ENCODE measurements at regions not wholly inside any gene's neighbourhood (a gene's known extent, or its start where the extent isn't known, plus 50 kb on each side); places are given as distances from the start of the nearest gene placed in this dataset.
"Not testable (repeated sequence)": the region's sequence is repeated elsewhere in the genome, so short reads cannot be mapped to it uniquely, and the experiment has no call there.

DNA sequence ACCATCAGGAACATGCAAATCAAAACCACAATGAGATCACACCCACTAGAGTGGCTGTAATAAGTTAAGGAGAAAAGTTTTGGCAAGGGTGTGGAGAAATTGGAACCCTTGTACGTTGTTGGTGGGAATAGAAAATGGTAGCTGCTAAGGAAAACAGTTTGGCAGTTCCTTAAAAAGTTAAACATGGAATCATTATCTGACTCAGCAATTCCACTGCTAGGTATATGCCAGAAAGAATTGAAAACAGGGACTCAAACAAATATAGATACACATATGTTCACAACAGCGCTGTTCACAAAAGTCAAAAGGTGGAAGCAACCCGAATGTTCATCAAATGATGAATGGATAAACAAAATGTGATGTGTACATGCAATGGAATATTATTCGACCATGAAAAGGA lies 138.8 kb upstream of the ATP2B2 start:
- TF ChIP-seq, protein P1, sequence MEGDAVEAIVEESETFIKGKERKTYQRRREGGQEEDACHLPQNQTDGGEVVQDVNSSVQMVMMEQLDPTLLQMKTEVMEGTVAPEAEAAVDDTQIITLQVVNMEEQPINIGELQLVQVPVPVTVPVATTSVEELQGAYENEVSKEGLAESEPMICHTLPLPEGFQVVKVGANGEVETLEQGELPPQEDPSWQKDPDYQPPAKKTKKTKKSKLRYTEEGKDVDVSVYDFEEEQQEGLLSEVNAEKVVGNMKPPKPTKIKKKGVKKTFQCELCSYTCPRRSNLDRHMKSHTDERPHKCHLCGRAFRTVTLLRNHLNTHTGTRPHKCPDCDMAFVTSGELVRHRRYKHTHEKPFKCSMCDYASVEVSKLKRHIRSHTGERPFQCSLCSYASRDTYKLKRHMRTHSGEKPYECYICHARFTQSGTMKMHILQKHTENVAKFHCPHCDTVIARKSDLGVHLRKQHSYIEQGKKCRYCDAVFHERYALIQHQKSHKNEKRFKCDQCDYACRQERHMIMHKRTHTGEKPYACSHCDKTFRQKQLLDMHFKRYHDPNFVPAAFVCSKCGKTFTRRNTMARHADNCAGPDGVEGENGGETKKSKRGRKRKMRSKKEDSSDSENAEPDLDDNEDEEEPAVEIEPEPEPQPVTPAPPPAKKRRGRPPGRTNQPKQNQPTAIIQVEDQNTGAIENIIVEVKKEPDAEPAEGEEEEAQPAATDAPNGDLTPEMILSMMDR (IDR thresholded peaks at IDR 0.05) = no peak
- no peak overlapping the region for H3K4me3 ChIP-seq (ENCODE audit: low read depth in 1 of 2, low read length in 1 of 2)
- H3K27me3 ChIP-seq = peaks cover 6% of the 10 kb centered on the region
- H3K36me3 ChIP-seq = no peaks in the 10 kb centered on the region
- no peak overlapping the region for H3K27ac ChIP-seq
- H3K9me3 ChIP-seq = no peaks in the 10 kb centered on the region
- no peaks in the 10 kb centered on the region for H3K4me1 ChIP-seq (ENCODE audit: control insufficient read depth in 1 of 2, insufficient read depth in 1 of 2, low read depth in 1 of 2, low read length in 1 of 2)

DNA sequence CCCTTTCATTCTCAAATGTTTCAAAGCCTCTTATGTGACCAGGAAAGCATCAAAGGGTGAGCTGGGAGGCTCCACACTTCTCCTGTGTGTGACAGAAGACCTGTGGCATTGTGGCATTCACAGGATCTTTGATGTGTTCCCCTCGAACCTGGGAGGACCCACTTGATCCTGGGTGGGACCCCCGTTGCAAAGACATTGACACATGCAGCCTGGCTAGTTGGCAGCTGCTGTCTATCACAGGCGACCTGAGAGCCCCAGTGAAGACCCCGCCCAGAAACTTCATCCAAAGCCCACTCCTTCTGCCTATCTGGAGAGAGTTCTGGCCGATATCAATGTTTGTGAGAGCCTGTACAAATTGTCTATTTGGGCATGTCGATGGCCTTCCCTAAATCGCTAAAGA lies 140.4 kb upstream of the ATP2B2 start:
- Histone ChIP-seq H3K4me3 (ENCODE audit: low read depth in 1 of 2, low read length in 1 of 2) (no peak overlapping the region), H3K36me3 (no peaks in the 10 kb centered on the region), H3K27ac (no peak overlapping the region), H3K4me1 (ENCODE audit: control insufficient read depth in 1 of 2, insufficient read depth in 1 of 2, low read depth in 1 of 2, low read length in 1 of 2) (no peaks in the 10 kb centered on the region), H3K9me3 (no peaks in the 10 kb centered on the region), H3K27me3 (peaks cover 6% of the 10 kb centered on the region)
- TF ChIP-seq, protein P1 (IDR thresholded peaks at IDR 0.05) = no peak

DNA sequence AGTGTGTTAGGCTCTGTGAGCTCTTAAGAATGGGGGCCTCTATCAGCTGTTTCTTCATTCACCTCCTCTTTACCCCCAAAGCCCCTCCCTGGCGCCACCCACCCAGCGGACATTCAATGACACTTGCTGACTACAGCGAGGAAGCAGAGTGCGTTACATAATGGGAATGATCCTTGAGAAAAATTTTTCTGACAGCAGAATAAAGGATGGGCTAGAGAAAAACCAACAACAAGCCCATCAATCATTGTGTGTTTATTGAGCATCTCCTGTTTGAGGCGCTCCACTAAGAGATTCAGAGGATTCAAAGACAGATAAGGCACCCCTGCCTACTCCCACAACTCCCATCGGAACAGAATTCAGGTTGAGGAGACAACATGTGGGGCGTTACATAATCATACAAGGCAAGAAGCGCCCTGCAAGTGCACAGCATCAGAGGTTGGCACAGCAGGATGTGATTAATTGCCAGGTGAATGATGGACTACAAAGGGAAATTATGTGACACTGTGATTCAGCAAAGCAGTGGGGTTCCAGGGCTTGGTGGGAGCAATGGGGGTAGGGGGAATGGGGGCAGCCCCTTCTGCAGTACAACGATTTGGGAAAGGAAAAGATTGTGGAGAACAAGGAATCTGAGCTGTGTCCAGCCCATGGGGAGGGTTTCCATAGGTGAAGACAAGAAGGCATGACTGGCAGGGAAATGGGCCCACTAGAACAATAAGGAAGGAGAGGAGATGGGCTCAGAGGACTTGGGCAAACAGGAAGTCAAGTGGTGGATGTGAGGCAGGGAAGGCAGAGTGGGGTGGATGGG lies 141.3 kb upstream of the ATP2B2 start:
- Histone ChIP-seq H3K27ac (no peak overlapping the region), H3K4me1 (ENCODE audit: control insufficient read depth in 1 of 2, insufficient read depth in 1 of 2, low read depth in 1 of 2, low read length in 1 of 2) (no peaks in the 10 kb centered on the region), H3K27me3 (peaks cover 6% of the 10 kb centered on the region), H3K36me3 (no peaks in the 10 kb centered on the region), H3K9me3 (no peaks in the 10 kb centered on the region), H3K4me3 (ENCODE audit: low read depth in 1 of 2, low read length in 1 of 2) (no peak overlapping the region)
- TF ChIP-seq, protein P1 (IDR thresholded peaks at IDR 0.05) = no peak

DNA sequence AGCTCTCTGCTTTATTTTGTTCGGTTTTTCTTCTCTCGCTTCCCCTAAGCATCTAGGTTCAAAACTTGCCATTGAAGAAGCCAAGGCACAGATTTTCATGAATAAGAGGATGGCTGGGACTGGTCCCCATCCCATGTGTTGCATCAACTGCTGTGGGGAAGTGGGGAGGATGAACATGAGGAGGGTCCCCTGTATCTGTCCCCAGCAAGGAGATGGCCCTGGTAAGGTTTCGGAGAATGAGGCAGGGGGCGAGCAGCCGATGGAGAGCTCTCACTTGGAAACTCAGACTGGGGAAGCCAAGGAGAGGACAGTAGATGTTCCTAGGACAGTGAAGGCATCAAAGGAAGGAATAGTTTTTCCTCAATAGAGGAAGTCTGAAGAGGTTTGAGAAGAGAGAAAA lies 142.0 kb upstream of the ATP2B2 start:
- no peaks in the 10 kb centered on the region for H3K36me3 ChIP-seq
- H3K27me3 ChIP-seq = peaks cover 6% of the 10 kb centered on the region
- no peaks in the 10 kb centered on the region for H3K9me3 ChIP-seq
- H3K4me3 ChIP-seq (ENCODE audit: low read depth in 1 of 2, low read length in 1 of 2) = no peak overlapping the region
- TF ChIP-seq, protein P1 (IDR thresholded peaks at IDR 0.05) = no peak
- no peak overlapping the region for H3K27ac ChIP-seq
- H3K4me1 ChIP-seq (ENCODE audit: control insufficient read depth in 1 of 2, insufficient read depth in 1 of 2, low read depth in 1 of 2, low read length in 1 of 2) = no peaks in the 10 kb centered on the region

DNA sequence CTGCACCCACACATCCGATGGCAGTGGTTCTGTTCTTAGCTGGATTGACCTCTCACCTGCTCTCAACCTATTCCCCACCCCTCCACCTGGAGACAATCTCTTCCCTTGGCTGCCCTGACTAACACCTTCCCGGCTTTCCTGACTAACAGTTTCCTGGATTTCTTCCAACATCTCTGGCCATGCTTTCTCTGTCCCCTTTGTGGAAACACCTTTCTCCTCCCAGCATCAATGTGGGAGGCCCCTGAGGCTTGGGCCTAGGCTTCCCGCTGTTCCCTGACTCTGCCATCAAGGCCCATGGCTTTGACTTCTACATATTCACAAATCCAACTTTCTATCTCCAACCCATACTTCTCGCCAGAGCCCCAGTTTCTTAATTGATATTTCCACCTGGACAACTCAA lies 142.8 kb upstream of the ATP2B2 start:
- H3K36me3 ChIP-seq = no peaks in the 10 kb centered on the region
- TF ChIP-seq, protein P1 (IDR thresholded peaks at IDR 0.05) = no peak
- H3K4me1 ChIP-seq (ENCODE audit: control insufficient read depth in 1 of 2, insufficient read depth in 1 of 2, low read depth in 1 of 2, low read length in 1 of 2) = no peaks in the 10 kb centered on the region
- no peak overlapping the region for H3K4me3 ChIP-seq (ENCODE audit: low read depth in 1 of 2, low read length in 1 of 2)
- H3K27me3 ChIP-seq = peaks cover 8% of the 10 kb centered on the region
- no peak overlapping the region for H3K27ac ChIP-seq
- H3K9me3 ChIP-seq = no peaks in the 10 kb centered on the region

DNA sequence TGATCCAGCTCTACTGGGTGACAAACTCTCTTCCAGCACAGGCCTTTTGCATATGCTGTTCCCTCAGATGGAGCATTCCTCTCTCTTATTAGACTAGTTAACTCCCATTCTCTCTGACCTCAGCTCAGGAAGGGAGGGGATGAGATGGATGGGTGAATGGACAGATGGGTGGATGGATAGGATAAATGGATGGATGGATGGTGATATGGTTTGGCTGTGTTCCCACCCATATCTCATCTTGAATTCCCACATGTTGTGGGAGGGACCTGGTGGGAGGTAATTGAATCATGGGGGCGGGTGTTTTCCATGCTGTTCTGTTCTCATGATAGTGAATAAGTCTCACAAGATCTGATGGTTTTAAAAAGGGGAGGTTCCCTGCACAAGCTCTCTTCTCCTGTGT lies 144.1 kb upstream of the ATP2B2 start:
- H3K9me3 ChIP-seq; H3K4me1 ChIP-seq (ENCODE audit: control insufficient read depth in 1 of 2, insufficient read depth in 1 of 2, low read depth in 1 of 2, low read length in 1 of 2); H3K27me3 ChIP-seq; H3K36me3 ChIP-seq; H3K4me3 ChIP-seq (ENCODE audit: low read depth in 1 of 2, low read length in 1 of 2); H3K27ac ChIP-seq: not testable (repeated sequence)
